Heart left ventricle (tissue), 16 donors: ENCODE measurements at regions not wholly inside any gene's neighbourhood (a gene's known extent, or its start where the extent isn't known, plus 50 kb on each side); places are given as distances from the start of the nearest gene placed in this dataset.

Experiments used
- ATAC-seq, 4 donors: fragments of 200-7000 bp; cut with Tn5 transposase; one replicate each; pipeline ENCODE4 v1.9.1; 2020 to 2022; ENCODE audit warnings: moderate library complexity in 4 of 4, mild to moderate bottlenecking in 3 of 4, moderate number of reproducible peaks in 1 of 4
- DNase-seq, 5 donors: peaks; one replicate each; pipeline ENCODE4 v3.0.0-alpha.2; 2020
- H3K27ac ChIP-seq, 12 donors: fragments of 200-600 bp; sonication (generic) in 4 of 12; one replicate each; pipeline versions ENCODE4 v1.5.0 to v1.8.0; 2016 to 2022; ENCODE audit warnings: mild to moderate bottlenecking in 2 of 12
- H3K27me3 ChIP-seq, 9 donors: fragments of 200-600 bp; sonication (generic) in 2 of 9; one replicate each; pipeline versions ENCODE4 v1.5.1 to v1.8.0; 2016 to 2022; ENCODE audit warnings: mild to moderate bottlenecking in 3 of 9
- H3K36me3 ChIP-seq, 9 donors: fragments of 200-600 bp; sonication (generic) in 2 of 9; one replicate each; pipeline versions ENCODE4 v1.5.0 to v1.8.0; 2018 to 2022; ENCODE audit warnings: mild to moderate bottlenecking in 2 of 9
- H3K4me1 ChIP-seq, 12 donors: fragments of 200-600 bp; sonication (generic) in 4 of 12; one replicate each; pipeline versions ENCODE4 v1.5.0 to v1.8.0; 2016 to 2022; ENCODE audit warnings: mild to moderate bottlenecking in 3 of 12
- H3K4me3 ChIP-seq, 12 donors: fragments of 200-600 bp; sonication (generic) in 4 of 12; one replicate each; pipeline versions ENCODE4 v1.5.0 to v1.8.0; 2017 to 2022; ENCODE audit warnings: mild to moderate bottlenecking in 9 of 12, moderate library complexity in 4 of 12
- H3K9me3 ChIP-seq, 12 donors: fragments of 200-600 bp; sonication (generic) in 4 of 12; one replicate each; pipeline versions ENCODE4 v1.5.0 to v1.8.0; 2016 to 2022; ENCODE audit warnings: mild to moderate bottlenecking in 1 of 12
- CTCF ChIP-seq, 12 donors: fragments of 200-600 bp; sonication (generic) in 4 of 12; IDR thresholded peaks; one replicate each; pipeline versions ENCODE4 v1.5.0 to v1.8.0; 2018 to 2022; ENCODE audit warnings: antibody characterized with exemption in 12 of 12, mild to moderate bottlenecking in 5 of 12
- POLR2A ChIP-seq, 2 donors: fragments of 450-650 bp; IDR thresholded peaks; one replicate each; pipeline ENCODE4 v1.6.1; 2017; ENCODE audit warnings: antibody characterized with exemption in 2 of 2, mild to moderate bottlenecking in 2 of 2, moderate library complexity in 2 of 2
- WGBS, 4 donors: extraction: QIAGEN DNeasy Blood & Tissue Kit in 2 of 4; methylation state at CpG; one replicate each; pipeline versions ENCODE4 v1.1.5 to v1.1.7; 2013 to 2018; 5-methylcytosine and 5-hydroxymethylcytosine counted together
- intact Hi-C, 10 donors: fragments of 100-400 bp; cut with DNase I; formaldehyde crosslinking; loops; one replicate each; pipeline versions ENCODE4 v1.11.1 to v1.14.2; 2022
- donor health status: ischemic (EF 13 %, LVEDD 7.1; RV severe dilation, severe dysfunction).
- donor health status: healthy with polysubstance abuse.
- donor health status: DM: no; HTN: yes; CAD: no.
- donor health status: DM: no; HTN: no; CAD: no.
- donor health status: ischemic (EF 25% LVEDD 6.9; RV normal size, moderate dysfunction).
- donor health status: ischemic (EF 25% LVEDD 5.7; RV mildly dilated, moderate dysfunction).
- donor health status: healthy.
- donor health status: DM: yes; HTN: yes; CAD: no.
- donor health status: ischemic (EF 35%, LVEDD 5.7; RV mildly dilated, moderate dysfunction).
- donor health status: nonischemic (EF 11% LVEDD 7.7; RV severe dilation, severe dysfunction).
- donor health status: DM: yes; HTN: yes; CAD: no.
- donor health status: PGD.
- donor health status: ischemic (EF 29% LVEDD 5.4; RV normal size, mild dysfunction).
- donor health status: nonischemic (EF 23%, LVEDD 6.1; RV moderate dilation, normal function).

- ATAC-seq (peak in 2 of 4 donors; percentile 51 to 67), DNase-seq (peak in 1 of 5 donors; percentile 51)
- Histone ChIP-seq H3K27me3 (no peaks in the 10 kb centered on the region), H3K27ac (no peak overlapping the region), H3K36me3 (no peaks in the 10 kb centered on the region), H3K9me3 (no peaks in the 10 kb centered on the region), H3K4me1 (peaks cover 0 to 12% (median 0%) of the 10 kb centered on the region in 12 donors), H3K4me3 (no peak overlapping the region)
- 49 to 58% (median 57%) methylated on average over 5 of the region's 5 CpGs for WGBS, 4 donors
- no peak for TF ChIP-seq CTCF (IDR thresholded peaks at IDR 0.05)
- no peak for TF ChIP-seq POLR2A (IDR thresholded peaks at IDR 0.05)
- intact Hi-C loops = no loop called here
Observed at GRCh38 chr4:73676861-73677323, 56.7 kb upstream of the RASSF6 start.

GRCh38 chr4:73679836-73680235 lies 59.6 kb upstream of the RASSF6 start:
- TF ChIP-seq POLR2A (IDR thresholded peaks at IDR 0.05) (no peak), CTCF (IDR thresholded peaks at IDR 0.05) (no peak)
- no peaks in the 10 kb centered on the region for H3K27me3 ChIP-seq
- no peaks in the 10 kb centered on the region for H3K36me3 ChIP-seq
- intact Hi-C loops = no loop called here
- no peak overlapping the region for H3K4me3 ChIP-seq
- DNase-seq = no peak
- WGBS, 4 donors = 53 to 63% (median 58%) methylated on average over 4 of the region's 4 CpGs
- no peaks in the 10 kb centered on the region for H3K9me3 ChIP-seq
- ATAC-seq = no peak
- H3K27ac ChIP-seq = no peak overlapping the region
- H3K4me1 ChIP-seq = peaks cover 0 to 21% (median 0%) of the 10 kb centered on the region in 12 donors

GRCh38 chr4:73681776-73682175 lies 58.6 kb upstream of the CXCL8 start:
- WGBS, 4 donors = 44 to 47% (median 45%) methylated on average over 2 of the region's 2 CpGs
- TF ChIP-seq POLR2A (IDR thresholded peaks at IDR 0.05) (no peak), CTCF (IDR thresholded peaks at IDR 0.05) (no peak)
- intact Hi-C loops = no loop called here
- ATAC-seq (no peak), DNase-seq (no peak)
- Histone ChIP-seq H3K36me3 (no peaks in the 10 kb centered on the region), H3K4me3 (no peak overlapping the region), H3K4me1 (peaks cover 0 to 16% (median 0%) of the 10 kb centered on the region in 12 donors), H3K27ac (no peak overlapping the region), H3K9me3 (no peaks in the 10 kb centered on the region), H3K27me3 (no peaks in the 10 kb centered on the region)

GRCh38 chr4:73682508-73682907 lies 57.9 kb upstream of the CXCL8 start:
- Histone ChIP-seq H3K4me1 (peaks cover 0 to 10% (median 0%) of the 10 kb centered on the region in 12 donors), H3K27ac (no peak overlapping the region), H3K27me3 (no peaks in the 10 kb centered on the region), H3K4me3 (no peak overlapping the region), H3K9me3 (no peaks in the 10 kb centered on the region), H3K36me3 (no peaks in the 10 kb centered on the region)
- intact Hi-C loops = no loop called here
- no peak for TF ChIP-seq CTCF (IDR thresholded peaks at IDR 0.05)
- TF ChIP-seq POLR2A (IDR thresholded peaks at IDR 0.05) = no peak
- ATAC-seq (no peak), DNase-seq (no peak)
- WGBS, 4 donors = 68 to 84% (median 75%) methylated on average over 1 of the region's 1 CpG
